ENCODE measurements at regions not wholly inside any gene's neighbourhood (a gene's known extent, or its start where the extent isn't known, plus 50 kb on each side); places are given as distances from the start of the nearest gene placed in this dataset.
"Not testable (repeated sequence)": the region's sequence is repeated elsewhere in the genome, so short reads cannot be mapped to it uniquely, and the experiment has no call there.

DNA sequence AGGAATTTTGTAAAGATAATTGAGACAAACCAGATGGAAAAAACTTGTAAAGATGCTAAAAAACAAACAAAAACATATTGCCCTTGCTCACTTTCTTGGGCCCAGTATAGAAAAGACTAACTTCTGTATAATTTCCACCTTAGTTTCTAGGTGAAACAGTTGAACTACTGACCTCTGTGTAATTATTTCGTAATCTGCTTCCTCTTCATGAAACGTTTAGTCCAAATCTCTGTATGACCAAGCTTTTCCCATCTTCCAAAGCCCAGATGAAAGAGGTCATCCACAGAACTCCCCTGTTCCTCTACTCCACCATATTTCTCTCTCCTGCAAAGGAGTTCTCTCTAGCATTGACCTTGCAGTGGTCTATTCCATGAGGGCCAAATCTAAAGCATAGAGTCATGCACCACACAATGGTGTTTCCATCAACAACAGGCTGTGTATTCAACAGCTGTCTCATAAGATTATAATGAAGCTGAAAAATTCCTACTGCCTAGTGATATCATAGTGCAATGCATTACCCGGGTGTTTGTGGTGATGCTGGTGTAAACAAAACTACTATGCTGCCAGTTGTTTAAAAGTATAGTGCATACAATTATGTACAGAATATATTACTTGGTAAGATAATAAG, 647.6 kb downstream of the TNS3 start:
- DNase-seq (ENCODE audit: low spot score) = no peak

DNA sequence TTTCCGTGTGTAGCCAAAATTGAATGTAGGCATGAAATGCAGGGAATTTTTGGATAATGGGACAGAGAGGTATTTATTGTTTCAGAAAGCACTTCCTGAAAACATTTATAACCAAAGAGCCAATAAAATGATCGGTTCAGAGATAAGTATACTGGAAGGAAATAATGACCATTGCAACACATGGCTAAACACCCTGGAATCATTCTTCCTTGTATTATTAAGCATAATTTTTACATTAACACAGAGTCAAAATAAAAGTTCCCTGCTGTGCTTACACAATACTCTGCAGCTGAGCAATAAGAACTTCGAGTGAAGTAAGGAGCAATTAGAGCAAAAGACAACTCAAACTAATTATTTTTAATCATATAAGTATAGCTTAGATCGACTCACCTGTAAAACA, 648.3 kb downstream of the TNS3 start:
- DNase-seq (ENCODE audit: low spot score) = no peak

DNA sequence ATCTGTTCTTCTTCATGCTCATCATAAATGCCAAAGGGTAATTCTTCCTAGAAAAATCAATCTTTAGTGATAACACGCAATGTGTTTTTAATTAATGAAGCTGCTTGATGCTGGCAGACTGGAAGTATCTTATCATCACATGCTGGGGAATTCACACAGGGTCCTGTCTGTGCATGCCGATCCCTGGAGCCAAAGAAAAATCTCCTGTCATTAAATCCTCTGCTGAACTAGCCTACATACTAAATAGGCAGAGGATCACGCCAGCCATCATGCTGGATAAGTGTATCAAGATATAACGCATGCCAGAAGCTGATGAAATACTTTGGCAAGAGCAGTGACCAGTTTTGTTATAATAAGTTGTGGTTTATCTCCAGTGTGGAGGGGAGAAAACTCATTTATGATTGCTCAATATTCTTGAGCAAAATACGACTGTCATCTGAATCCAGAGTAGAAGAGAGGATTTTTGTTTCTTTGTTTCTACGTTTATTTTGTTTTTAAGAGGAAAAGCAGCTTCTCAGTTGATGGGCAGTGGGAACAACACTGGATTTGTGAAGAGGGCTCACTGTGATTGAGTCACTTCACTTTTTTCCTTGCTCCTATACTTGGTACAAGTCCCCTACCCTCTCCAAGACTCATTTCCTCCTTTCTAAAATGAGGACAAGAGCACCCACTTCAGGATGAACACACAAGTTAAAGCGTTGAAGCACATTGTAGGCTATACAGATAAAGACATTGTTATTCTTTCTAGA, 649.1 kb downstream of the TNS3 start:
- DNase-seq (ENCODE audit: low spot score) = no peak

GRCh38 chr7:46932306-46932675, 649.6 kb downstream of the TNS3 start:
- no peak for DNase-seq (ENCODE audit: low spot score)

DNA sequence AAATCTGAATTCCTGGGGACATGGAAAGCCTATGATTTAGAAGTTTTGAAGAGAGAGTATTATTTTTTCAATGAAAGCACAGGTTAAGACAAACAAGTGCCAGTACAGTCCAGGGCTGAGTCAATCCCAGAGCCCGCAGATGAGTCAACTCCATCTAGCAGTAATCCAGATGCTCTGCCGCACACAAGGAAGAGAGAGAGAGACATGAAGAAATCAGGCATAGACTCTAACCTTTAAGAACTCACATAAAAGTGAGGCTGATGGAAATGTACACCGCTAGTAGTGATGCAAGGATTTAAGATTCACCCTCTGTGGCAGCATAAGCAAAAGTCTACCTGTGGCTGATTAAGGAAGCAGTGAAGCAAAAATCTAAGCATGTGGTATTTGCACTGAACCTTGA, 651.5 kb downstream of the TNS3 start:
- peak; percentile 16 for DNase-seq (ENCODE audit: low spot score)

DNA sequence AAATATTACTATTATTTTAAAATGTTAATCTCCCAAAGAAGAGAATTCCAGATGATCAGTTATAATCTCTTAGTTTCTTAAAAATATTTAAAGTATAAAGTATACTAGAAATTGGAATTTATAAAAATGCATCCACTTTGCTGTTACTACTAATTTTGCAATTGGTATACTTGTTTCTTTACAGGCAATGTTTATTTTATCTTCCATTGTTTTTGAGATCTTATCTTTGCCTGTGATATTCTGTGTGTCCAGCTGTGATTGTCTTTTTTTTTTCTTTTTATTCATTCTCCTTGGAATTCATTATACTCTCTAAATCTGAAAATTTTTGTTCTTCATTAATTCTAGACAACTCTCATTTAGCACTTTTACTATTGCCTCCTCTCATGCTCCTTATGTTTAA, 652.6 kb downstream of the TNS3 start:
- DNase-seq (ENCODE audit: low spot score) = no peak

- no peak for DNase-seq (ENCODE audit: low spot score)
Measured at GRCh38 chr7:46928719-46929118, 653.2 kb downstream of the TNS3 start.

DNA sequence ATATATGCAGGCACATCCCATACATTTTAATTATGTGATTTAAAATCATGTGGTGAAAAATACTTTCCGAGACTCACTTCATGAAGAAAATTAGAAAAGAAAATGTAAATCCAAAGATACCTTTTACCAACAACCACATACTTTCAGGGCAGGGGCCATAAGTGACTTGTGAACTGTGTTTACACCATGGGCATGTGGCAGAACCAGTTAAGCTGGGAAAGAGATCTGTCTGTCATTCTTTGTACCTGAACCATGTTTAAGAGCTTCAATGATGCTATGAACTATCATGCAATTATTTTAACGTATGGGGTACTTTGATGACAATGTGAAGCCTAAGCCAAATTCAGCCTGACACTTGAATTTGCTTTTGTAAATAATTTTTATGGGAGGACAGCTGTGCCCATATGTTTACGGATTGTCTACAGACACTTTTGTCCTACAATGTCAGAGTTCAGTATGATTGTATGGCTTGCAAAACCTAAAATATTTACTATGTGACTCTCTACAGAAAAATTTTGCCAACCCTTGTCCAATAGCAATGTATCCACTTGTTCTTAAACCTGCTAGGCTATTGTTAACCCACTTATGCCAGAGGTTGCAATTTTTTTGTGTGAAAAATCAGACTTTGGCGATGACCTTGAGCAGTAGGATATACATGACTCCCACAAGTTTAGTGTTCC, 654.6 kb downstream of the TNS3 start:
- DNase-seq (ENCODE audit: low spot score) = no peak

GRCh38 chr7:46916581-46916980, 665.3 kb downstream of the TNS3 start:
- DNase-seq (ENCODE audit: low spot score) = no peak

DNA sequence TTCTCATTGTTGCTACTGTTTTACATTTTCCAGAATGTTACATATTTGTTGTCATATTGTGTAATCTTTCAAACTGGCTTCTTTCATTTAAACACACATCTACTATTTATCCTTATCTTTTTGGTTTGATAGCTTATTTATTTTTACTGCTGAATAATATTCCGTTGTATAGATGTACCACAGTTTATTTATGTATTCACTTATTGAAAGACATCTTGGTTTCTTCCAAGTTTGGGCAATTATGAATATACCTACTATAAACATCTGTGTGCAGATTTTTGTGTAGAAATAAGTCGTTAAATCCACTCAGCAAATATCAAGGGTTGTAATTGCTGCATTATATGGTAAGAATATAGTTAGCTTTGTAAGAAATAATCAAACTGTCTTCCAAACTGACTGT, 669.2 kb downstream of the TNS3 start:
- no peak for DNase-seq (ENCODE audit: low spot score)

DNA sequence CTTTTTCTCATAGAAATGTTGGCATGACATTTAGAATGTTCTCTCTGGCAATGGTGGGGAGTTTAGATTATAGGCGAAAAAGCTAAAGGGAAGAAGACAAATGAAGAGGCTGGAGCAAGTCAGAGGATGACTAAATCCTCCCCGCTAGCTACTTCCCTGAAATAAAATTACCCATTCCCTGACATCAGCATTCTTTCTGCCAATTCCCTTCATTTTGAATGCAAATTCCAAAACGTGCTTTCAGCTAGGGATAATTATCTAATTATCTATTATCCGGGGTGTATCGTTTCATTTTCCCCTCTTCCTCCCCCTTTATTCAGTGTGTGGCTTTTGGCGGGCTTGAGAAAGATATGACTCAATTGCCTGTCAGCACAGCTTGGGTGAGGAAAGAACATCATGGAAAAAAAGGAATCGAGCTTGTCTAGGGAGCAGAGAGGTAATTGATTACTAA, 672.3 kb downstream of the TNS3 start:
- DNase-seq (ENCODE audit: low spot score) = no peak

DNA sequence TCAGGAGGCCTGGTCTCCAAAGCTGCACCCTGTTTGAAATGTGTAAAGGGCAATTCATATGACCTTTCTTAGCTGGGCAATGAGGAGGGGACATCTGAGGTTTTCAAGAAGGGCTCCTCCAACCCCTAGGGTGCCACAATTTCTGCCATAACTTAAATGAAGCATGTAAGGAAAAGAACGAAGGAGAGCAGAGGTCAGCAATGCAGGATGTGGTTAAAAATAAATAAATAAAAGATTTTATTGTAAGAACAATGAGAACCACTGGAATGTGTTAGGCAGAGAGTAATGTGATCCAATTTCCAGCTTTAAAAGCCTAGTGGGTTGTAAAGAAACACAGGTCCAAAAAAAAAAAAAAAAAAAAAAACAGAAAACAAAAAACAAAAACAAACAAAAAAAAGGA, 673.1 kb downstream of the TNS3 start:
- no peak for DNase-seq (ENCODE audit: low spot score)

- DNase-seq (ENCODE audit: low spot score) = not testable (repeated sequence)
Measured at GRCh38 chr7:46904523-46904922, 677.4 kb downstream of the TNS3 start.

GRCh38 chr7:46902463-46902862, 679.4 kb downstream of the TNS3 start:
- no peak for DNase-seq (ENCODE audit: low spot score)

- no peak for DNase-seq (ENCODE audit: low spot score)
Measured at GRCh38 chr7:46900312-46901263, 681.3 kb downstream of the TNS3 start.

GRCh38 chr7:46897381-46897780, 684.5 kb downstream of the TNS3 start:
- DNase-seq (ENCODE audit: low spot score) = no peak

DNA sequence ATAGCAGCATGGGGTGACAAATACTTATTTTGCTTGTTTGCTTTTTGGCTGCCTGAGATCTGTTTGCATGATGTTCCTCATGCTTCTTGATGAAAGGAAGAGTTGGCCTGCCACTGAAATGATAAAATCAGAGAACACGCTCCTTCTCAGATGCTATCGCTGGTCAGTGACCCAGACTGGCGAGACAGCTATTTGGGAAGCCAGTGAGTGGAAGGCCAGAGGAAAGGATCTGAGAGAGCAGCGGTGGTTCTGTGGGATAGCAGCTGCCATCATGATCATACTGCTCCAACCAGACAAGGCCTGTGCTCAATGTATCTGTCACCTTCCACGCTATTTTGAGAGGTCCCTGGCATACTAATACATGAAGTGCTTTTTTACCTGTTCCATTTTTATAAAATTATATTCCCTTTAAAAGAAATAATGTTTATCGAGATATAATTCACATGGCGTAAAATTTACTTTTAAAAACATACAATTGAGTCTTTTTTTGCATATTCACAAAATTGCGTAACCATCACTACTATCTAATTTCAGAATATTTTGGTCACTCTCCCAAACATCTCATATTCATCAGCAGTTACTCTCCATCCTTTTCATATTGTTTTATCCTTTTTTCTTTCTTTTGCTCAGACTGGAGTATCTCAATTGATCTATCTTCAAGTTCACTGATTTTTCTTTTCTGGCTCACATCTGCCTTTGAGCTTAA, 695.1 kb downstream of the TNS3 start:
- DNase-seq (ENCODE audit: low spot score) = no peak

DNA sequence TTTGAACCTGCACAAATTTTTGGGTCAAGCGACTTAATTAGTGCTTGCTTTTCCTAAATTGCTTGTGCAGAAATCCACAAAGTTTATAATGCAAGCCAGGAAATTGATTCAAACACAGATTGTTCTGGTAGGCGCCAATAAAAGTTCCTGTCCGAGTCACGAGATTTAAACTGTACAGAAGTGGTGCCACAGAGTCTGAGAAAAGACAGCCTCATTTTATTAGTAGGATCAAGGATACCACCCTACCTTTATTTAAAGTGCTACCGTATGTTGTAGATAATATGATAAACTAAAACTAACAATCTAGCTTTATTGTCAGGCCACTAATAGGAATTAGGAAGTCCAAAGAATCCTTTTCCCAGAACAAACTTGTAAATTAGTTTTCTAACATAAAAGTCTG, 696.7 kb downstream of the TNS3 start:
- DNase-seq (ENCODE audit: low spot score) = no peak

- peak; percentile 12 for DNase-seq (ENCODE audit: low spot score)
Measured at GRCh38 chr7:46881507-46882127, 700.3 kb downstream of the TNS3 start.

DNA sequence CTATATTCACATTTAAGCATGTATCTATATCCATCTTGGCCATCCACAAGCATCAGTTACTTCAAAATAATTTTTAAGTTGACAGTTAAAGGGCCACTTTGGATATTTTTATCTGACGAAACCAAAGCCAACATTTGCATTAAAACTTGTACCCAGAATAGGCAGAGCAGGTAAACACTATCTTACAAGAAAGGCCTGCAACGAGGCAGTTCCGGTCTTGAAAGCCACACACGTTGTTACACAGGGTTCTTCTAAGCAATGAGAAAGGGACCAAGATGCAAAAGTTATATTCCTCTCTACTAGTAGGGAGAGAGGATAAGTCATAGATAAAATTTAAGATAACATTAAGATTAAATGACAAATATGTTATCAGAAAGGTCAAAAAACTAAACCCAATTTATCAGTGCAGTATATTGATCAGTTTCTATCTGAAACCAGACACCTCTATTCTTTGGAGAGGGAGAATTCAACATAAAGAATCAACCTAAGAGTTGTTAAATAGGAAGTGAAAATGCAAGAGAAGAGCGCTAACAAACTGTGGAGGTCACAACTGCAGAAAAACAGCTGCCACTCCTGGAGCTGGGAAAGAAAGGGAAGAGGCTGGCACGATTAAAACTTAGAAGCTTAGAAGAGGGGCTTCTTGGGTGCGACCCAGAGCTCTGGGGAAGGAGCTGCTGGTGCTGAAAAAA, 701.3 kb downstream of the TNS3 start:
- DNase-seq (ENCODE audit: low spot score) = no peak

DNA sequence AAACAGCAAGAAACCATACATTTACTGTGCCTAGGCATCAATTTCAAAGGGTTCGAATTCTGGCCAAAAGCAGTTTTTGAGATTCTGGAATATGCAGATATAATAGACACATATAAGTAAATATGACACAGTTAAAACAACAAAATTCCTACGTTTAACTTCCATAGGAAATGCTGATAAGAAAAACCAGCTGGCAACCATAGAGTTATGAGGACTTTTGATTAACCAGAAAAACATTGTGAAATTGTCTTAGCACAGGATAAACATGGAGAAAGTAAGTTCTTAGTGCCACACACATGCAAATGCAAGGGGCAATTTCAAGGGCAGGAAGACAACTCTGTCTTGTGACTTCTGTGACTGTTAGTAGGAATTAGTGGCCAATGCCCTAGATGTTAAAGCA, 702.1 kb downstream of the TNS3 start:
- no peak for DNase-seq (ENCODE audit: low spot score)
